Endothelial cell of umbilical vein (primary cell): ENCODE measurements at regions not wholly inside any gene's neighbourhood (a gene's known extent, or its start where the extent isn't known, plus 50 kb on each side); places are given as distances from the start of the nearest gene placed in this dataset.

Source experiments
- BruUV-seq: library from RNA; stranded (reverse); fragments of 400-500 nt; replicated peaks from 2 replicates; lab custom pipeline; 2021; lab: Mats Ljungman, UMichigan
- CTCF ChIA-PET: fragments of 300-600, 350-600 bp; sonication (Branson Sonifier 250); formaldehyde crosslinking; loops from one replicate; lab custom pipeline; 2021; ENCODE audit warnings: antibody characterized with exemption, inconsistent platforms; lab: Charles Lee
- POLR2A ChIA-PET: fragments of 300-600, 350-600 bp; sonication (Branson Sonifier 250); formaldehyde crosslinking; loops from one replicate; lab custom pipeline; 2021; ENCODE audit warnings: antibody characterized with exemption, inconsistent platforms; lab: Charles Lee
- DNase-seq: peaks from one replicate; pipeline ENCODE4 v3.0.0-alpha.2; 2011; ENCODE audit warnings: low read depth, low spot score
- FAIRE-seq: peaks from 2 replicates; lab custom pipeline; 2011; peaks lifted over from hg19 to GRCh38; lab: Jason Lieb, UNC
- H2AFZ ChIP-seq: 2 replicates; pipeline ENCODE4 v1.6.0; 2012; ENCODE audit warnings: low read depth, low read length, control low read depth, inconsistent platforms
- H3K27ac ChIP-seq: 2 replicates; pipeline ENCODE4 v1.5.1; 2011; ENCODE audit warnings: low read depth, mild to moderate bottlenecking, control low read depth, low read length, moderate library complexity; ENCODE audit not compliant: insufficient read depth
- H3K27me3 ChIP-seq, 2 experiments: 2 replicates each; pipeline versions ENCODE4 v1.6.0 to v1.6.1; 2011; ENCODE audit warnings: low read length in 2 of 2, mixed read lengths in 1 of 2; ENCODE audit not compliant: control insufficient read depth in 2 of 2, insufficient read depth in 2 of 2
- H3K36me3 ChIP-seq, 2 experiments: 2 replicates in 1 of 2; 3 replicates in 1 of 2; pipeline ENCODE4 v1.5.1; 2011; ENCODE audit warnings: low read length in 2 of 2, mild to moderate bottlenecking in 1 of 2, moderate library complexity in 1 of 2; ENCODE audit not compliant: control insufficient read depth in 2 of 2, insufficient read depth in 2 of 2; ENCODE audit errors: extremely low read depth in 1 of 2
- H3K4me1 ChIP-seq: 3 replicates; pipeline ENCODE4 v1.5.1; 2011; ENCODE audit warnings: mild to moderate bottlenecking, low read length; ENCODE audit not compliant: control insufficient read depth, insufficient read depth; ENCODE audit errors: extremely low read depth
- H3K4me2 ChIP-seq: 2 replicates; pipeline ENCODE4 v1.6.1; 2011; ENCODE audit warnings: low read length, control low read depth, mixed read lengths; ENCODE audit not compliant: insufficient read depth
- H3K4me3 ChIP-seq, 3 experiments: fragments of 200-600 bp in 1 of 3; sonication (generic), shearing (Covaris generic) in 1 of 3; replicated peaks in 1 of 3; 2 replicates each; pipeline ENCODE4 v1.5.1; 2011 to 2016; ENCODE audit warnings: control low read depth in 3 of 3, low read length in 3 of 3, mild to moderate bottlenecking in 2 of 3, inconsistent platforms in 1 of 3, low read depth in 1 of 3, moderate library complexity in 1 of 3; ENCODE audit not compliant: insufficient read depth in 1 of 3
- H3K79me2 ChIP-seq: 2 replicates; pipeline ENCODE4 v1.6.0; 2012; ENCODE audit warnings: low read length, inconsistent platforms; ENCODE audit not compliant: control insufficient read depth, insufficient read depth
- H3K9ac ChIP-seq: replicated peaks from 2 replicates; pipeline ENCODE3; 2011; ENCODE audit warnings: low read length, control low read depth; ENCODE audit not compliant: insufficient read depth; ENCODE audit errors: extremely low read depth
- H3K9me1 ChIP-seq: replicated peaks from 3 replicates; pipeline ENCODE4 v1.6.0; 2011; ENCODE audit warnings: mild to moderate bottlenecking, low read length; ENCODE audit not compliant: control insufficient read depth, insufficient read depth; ENCODE audit errors: extremely low read depth
- H3K9me3 ChIP-seq: replicated peaks from 2 replicates; pipeline ENCODE4 v1.5.1; 2012; ENCODE audit warnings: low read length, inconsistent platforms; ENCODE audit not compliant: control insufficient read depth, insufficient read depth
- H4K20me1 ChIP-seq: replicated peaks from 2 replicates; pipeline ENCODE3; 2011; ENCODE audit warnings: mild to moderate bottlenecking, low read length; ENCODE audit not compliant: control insufficient read depth, insufficient read depth; ENCODE audit errors: extremely low read depth
- CTCF ChIP-seq, 2 donors: IDR thresholded peaks; 1 replicate in 1 of 2; 2 replicates in 1 of 2; pipeline ENCODE4 v1.5.1; 2011; ENCODE audit warnings: low read length in 2 of 2, mild to moderate bottlenecking in 2 of 2, moderate library complexity in 2 of 2, control low read depth in 1 of 2, inconsistent platforms in 1 of 2, low read depth in 1 of 2; ENCODE audit not compliant: insufficient read depth in 1 of 2; ENCODE audit errors: extremely low read depth in 1 of 2
- EZH2 ChIP-seq: IDR thresholded peaks from 2 replicates; pipeline ENCODE4 v1.6.1; 2012; ENCODE audit warnings: borderline replicate concordance, low read depth, mild to moderate bottlenecking, moderate library complexity, low read length, inconsistent platforms; ENCODE audit not compliant: severe bottlenecking
- FOS ChIP-seq: IDR thresholded peaks from 2 replicates; pipeline ENCODE4 v1.6.1; 2011; ENCODE audit warnings: mild to moderate bottlenecking, low read length, moderate library complexity, borderline replicate concordance; ENCODE audit not compliant: insufficient read depth
- GATA2 ChIP-seq: IDR thresholded peaks from 2 replicates; pipeline ENCODE4 v1.7.0; 2011; ENCODE audit warnings: low read depth, mild to moderate bottlenecking, moderate library complexity, mixed read lengths, low read length; ENCODE audit not compliant: insufficient read length, insufficient read depth
- JUN ChIP-seq: IDR thresholded peaks from 2 replicates; pipeline ENCODE4 v1.6.1; 2011; ENCODE audit warnings: borderline replicate concordance, low read depth; ENCODE audit not compliant: insufficient read length, insufficient read depth
- MAX ChIP-seq: IDR thresholded peaks from 2 replicates; pipeline ENCODE4 v1.6.1; 2011; ENCODE audit not compliant: insufficient read depth, insufficient read length
- MYC ChIP-seq: IDR thresholded peaks from one replicate; pipeline ENCODE4 v1.6.1; 2011; ENCODE audit warnings: mild to moderate bottlenecking, low read depth, low read length
- POLR2A ChIP-seq: IDR thresholded peaks from 2 replicates; pipeline ENCODE4 v1.6.1; 2012; ENCODE audit warnings: low read depth, mild to moderate bottlenecking, control low read depth, low read length
- POLR2AphosphoS5 ChIP-seq: IDR thresholded peaks from 2 replicates; pipeline ENCODE4 v1.6.1; 2012; ENCODE audit warnings: low read depth, mild to moderate bottlenecking, control low read depth, low read length, moderate library complexity; ENCODE audit not compliant: insufficient read depth
- dilution Hi-C: fragments of 300-500 bp; cut with MboI; formaldehyde crosslinking; loops from one replicate; pipeline ENCODE4 v1.15.0; 2019; ENCODE audit warnings: low sequenced_read_pairs; ENCODE audit not compliant: extremely low pct_ligation_motif_present
- intact Hi-C: fragments of 100-400 bp; cut with micrococcal nuclease; formaldehyde crosslinking; loops from one replicate; pipeline ENCODE4 v1.10.0; 2022

- no TSS peak for BruUV-seq
- Histone ChIP-seq H3K9me1 (no peaks in the 10 kb centered on the region), H3K9ac (no peak overlapping the region), H3K4me1 (no peaks in the 10 kb centered on the region), H3K4me3 (no peak overlapping the region), H3K9me3 (no peaks in the 10 kb centered on the region), H4K20me1 (no peaks in the 10 kb centered on the region), H3K27me3 (peaks cover 1 to 2% of the 10 kb centered on the region in 2 experiments), H3K27ac (no peak overlapping the region), H3K4me2 (no peak overlapping the region), H3K79me2 (no peaks in the 10 kb centered on the region), H3K36me3 (no peaks in the 10 kb centered on the region), H2AFZ (no peak overlapping the region)
- intact Hi-C loops: no loop called here
- dilution Hi-C loops: no loop called here
- TF ChIP-seq EZH2 (no peak), POLR2AphosphoS5 (no peak), JUN (no peak), FOS (no peak), POLR2A (no peak), MAX (no peak), GATA2 (no peak), CTCF (IDR thresholded peaks at IDR 0.05; ENCODE audit: extremely low read depth in 1 of 2, insufficient read depth in 1 of 2, low read depth in 1 of 2, low read length in 2 of 2) (no peak), MYC (no peak)
- DNase-seq (no peak), FAIRE-seq (no peak)
- ChIA-PET POLR2A (no interaction called here), CTCF (interaction anchor here (0.7 to 1.4 kb wide), 3 partner anchors 12 to 65 kb away, joined by 3 to 4 read pairs (median 3); no protein-coding TSS in a partner anchor)
Measured at GRCh38 chr6:20335872-20336271, 65.8 kb upstream of the E2F3 start.
